Heart right ventricle (tissue), 16 donors: ENCODE measurements at regions not wholly inside any gene's neighbourhood (a gene's known extent, or its start where the extent isn't known, plus 50 kb on each side); places are given as distances from the start of the nearest gene placed in this dataset.

Experiments
- ATAC-seq, 8 donors: fragments of 200-7000 bp; cut with Tn5 transposase; one replicate each; pipeline ENCODE4 v1.9.1; 2020; ENCODE audit warnings: mild to moderate bottlenecking in 8 of 8, moderate library complexity in 8 of 8, moderate number of reproducible peaks in 1 of 8
- DNase-seq, 2 donors: peaks; one replicate each; pipeline ENCODE4 v3.0.0-alpha.2; 2020
- H3K27ac ChIP-seq, 10 donors: fragments of 200-600 bp; sonication (generic) in 2 of 10; one replicate each; pipeline versions ENCODE4 v1.5.0 to v1.8.0; 2020 to 2022; ENCODE audit warnings: mild to moderate bottlenecking in 3 of 10
- H3K27me3 ChIP-seq, 7 donors: fragments of 200-600 bp; one replicate each; pipeline ENCODE4 v1.8.0; 2021 to 2022; ENCODE audit warnings: mild to moderate bottlenecking in 2 of 7
- H3K36me3 ChIP-seq, 9 donors: fragments of 200-600 bp; sonication (generic) in 1 of 9; one replicate each; pipeline versions ENCODE4 v1.5.0 to v1.8.0; 2020 to 2022; ENCODE audit warnings: mild to moderate bottlenecking in 2 of 9
- H3K4me1 ChIP-seq, 9 donors: fragments of 200-600 bp; sonication (generic) in 1 of 9; one replicate each; pipeline versions ENCODE4 v1.5.0 to v1.8.0; 2020 to 2022; ENCODE audit warnings: mild to moderate bottlenecking in 4 of 9
- H3K4me3 ChIP-seq, 10 donors: fragments of 200-600 bp; sonication (generic) in 2 of 10; one replicate each; pipeline versions ENCODE4 v1.5.0 to v1.8.0; 2020 to 2022; ENCODE audit warnings: mild to moderate bottlenecking in 7 of 10, moderate library complexity in 2 of 10
- H3K9me3 ChIP-seq, 11 donors: fragments of 200-600 bp in 10 of 11; sonication (generic) in 2 of 11; one replicate each; pipeline versions ENCODE4 v1.5.0 to v1.8.0; 2013 to 2022; ENCODE audit warnings: mild to moderate bottlenecking in 2 of 11, control low read depth in 1 of 11, moderate library complexity in 1 of 11
- WGBS, 2 donors: extraction: QIAGEN DNeasy Blood & Tissue Kit; methylation state at CpG; one replicate each; pipeline ENCODE4 v1.1.7; 2013; ENCODE audit warnings: inconsistent platforms in 1 of 2; 5-methylcytosine and 5-hydroxymethylcytosine counted together
- intact Hi-C, 10 donors: fragments of 100-400 bp; cut with DNase I; formaldehyde crosslinking; loops; one replicate each; pipeline versions ENCODE4 v1.11.1 to v1.14.2; 2022
- TF ChIP-seq, protein P1 (sequence below), 9 donors: fragments of 200-600 bp; sonication (generic) in 2 of 9; IDR thresholded peaks; one replicate each; pipeline versions ENCODE4 v1.5.0 to v1.8.0; 2021 to 2022; ENCODE audit warnings: antibody characterized with exemption in 9 of 9, mild to moderate bottlenecking in 5 of 9, moderate library complexity in 1 of 9
- donor health status: Arrhythmogenic right ventricular cardiomyopathy.
- donor health status: ischemic (EF 13 %, LVEDD 7.1; RV severe dilation, severe dysfunction).
- donor health status: healthy with polysubstance abuse.
- donor health status: DM: no; HTN: yes; CAD: no.
- donor health status: DM: no; HTN: no; CAD: no.
- donor health status: ischemic (EF 25% LVEDD 6.9; RV normal size, moderate dysfunction).
- donor health status: ischemic (EF 25% LVEDD 5.7; RV mildly dilated, moderate dysfunction).
- donor health status: healthy.
- donor health status: DM: yes; HTN: yes; CAD: no.
- donor health status: Ischemic cardiomyopathy.
- donor health status: ischemic (EF 35%, LVEDD 5.7; RV mildly dilated, moderate dysfunction).
- donor health status: nonischemic (EF 11% LVEDD 7.7; RV severe dilation, severe dysfunction).
- donor health status: DM: yes; HTN: yes; CAD: no.
- donor health status: PGD.
- donor health status: ischemic (EF 29% LVEDD 5.4; RV normal size, mild dysfunction).
- donor health status: nonischemic (EF 23%, LVEDD 6.1; RV moderate dilation, normal function).

DNA sequence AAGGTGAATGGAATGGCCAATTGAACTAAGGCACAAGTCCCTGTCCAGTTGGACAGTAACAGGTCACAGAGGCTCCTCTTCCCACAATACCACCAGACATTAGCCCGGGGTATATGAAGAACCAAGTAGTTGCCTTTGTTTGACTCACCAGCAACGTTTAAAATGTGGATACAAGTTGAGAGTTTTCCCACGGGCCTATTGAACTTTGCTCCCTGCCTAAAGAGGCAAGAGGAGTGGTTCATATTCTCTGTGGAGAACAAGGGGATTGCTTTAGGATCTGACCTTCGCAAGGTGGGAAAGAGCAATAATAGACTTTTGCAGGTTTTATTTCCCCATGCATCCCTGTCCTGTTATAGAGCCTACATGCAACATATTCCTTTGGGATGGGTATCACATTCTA lies 177.2 kb downstream of the POU4F1 start:
- DNase-seq = no peak
- TF ChIP-seq, protein P1, sequence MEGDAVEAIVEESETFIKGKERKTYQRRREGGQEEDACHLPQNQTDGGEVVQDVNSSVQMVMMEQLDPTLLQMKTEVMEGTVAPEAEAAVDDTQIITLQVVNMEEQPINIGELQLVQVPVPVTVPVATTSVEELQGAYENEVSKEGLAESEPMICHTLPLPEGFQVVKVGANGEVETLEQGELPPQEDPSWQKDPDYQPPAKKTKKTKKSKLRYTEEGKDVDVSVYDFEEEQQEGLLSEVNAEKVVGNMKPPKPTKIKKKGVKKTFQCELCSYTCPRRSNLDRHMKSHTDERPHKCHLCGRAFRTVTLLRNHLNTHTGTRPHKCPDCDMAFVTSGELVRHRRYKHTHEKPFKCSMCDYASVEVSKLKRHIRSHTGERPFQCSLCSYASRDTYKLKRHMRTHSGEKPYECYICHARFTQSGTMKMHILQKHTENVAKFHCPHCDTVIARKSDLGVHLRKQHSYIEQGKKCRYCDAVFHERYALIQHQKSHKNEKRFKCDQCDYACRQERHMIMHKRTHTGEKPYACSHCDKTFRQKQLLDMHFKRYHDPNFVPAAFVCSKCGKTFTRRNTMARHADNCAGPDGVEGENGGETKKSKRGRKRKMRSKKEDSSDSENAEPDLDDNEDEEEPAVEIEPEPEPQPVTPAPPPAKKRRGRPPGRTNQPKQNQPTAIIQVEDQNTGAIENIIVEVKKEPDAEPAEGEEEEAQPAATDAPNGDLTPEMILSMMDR (IDR thresholded peaks at IDR 0.05) = no peak
- intact Hi-C loops = no loop called here
- H3K4me1 ChIP-seq = no peaks in the 10 kb centered on the region
- H3K27me3 ChIP-seq = peaks cover 0 to 5% (median 0%) of the 10 kb centered on the region in 7 donors
- H3K27ac ChIP-seq = no peak overlapping the region
- no peaks in the 10 kb centered on the region for H3K9me3 ChIP-seq
- ATAC-seq = no peak
- no peaks in the 10 kb centered on the region for H3K36me3 ChIP-seq
- 78 to 82% methylated on average over 4 of the region's 4 CpGs for WGBS, 2 donors
- H3K4me3 ChIP-seq = no peak overlapping the region

DNA sequence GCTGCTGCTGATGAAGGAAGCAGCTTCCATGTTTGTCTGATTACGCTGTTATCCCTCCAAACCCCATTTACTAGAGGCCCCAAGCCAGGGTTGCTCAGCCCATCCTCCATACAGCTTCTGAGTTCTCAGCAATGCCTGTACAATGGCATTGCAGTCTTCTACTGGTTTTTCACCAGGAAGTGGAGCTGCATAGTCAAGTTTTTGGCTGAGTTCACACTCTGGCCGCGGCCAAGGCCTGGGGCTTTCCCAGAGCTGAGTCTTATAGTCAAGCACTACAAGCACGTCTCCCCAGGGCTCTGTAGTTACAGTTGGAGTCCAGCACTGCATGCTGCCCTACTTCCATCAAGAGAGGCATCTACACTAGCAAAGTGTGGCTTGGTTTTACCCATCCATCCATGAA lies 182.5 kb downstream of the POU4F1 start:
- DNase-seq (peak; percentile 7 to 39), ATAC-seq (peak in 5 of 8 donors; percentile 39 to 85 (median 68))
- Histone ChIP-seq H3K4me3 (no peak overlapping the region), H3K4me1 (no peaks in the 10 kb centered on the region), H3K27ac (no peak overlapping the region), H3K27me3 (no peaks in the 10 kb centered on the region), H3K9me3 (no peaks in the 10 kb centered on the region), H3K36me3 (no peaks in the 10 kb centered on the region)
- WGBS, 2 donors = 73 to 74% methylated on average over 4 of the region's 4 CpGs
- intact Hi-C loops = no loop called here
- TF ChIP-seq, protein P1 (IDR thresholded peaks at IDR 0.05) = no peak

DNA sequence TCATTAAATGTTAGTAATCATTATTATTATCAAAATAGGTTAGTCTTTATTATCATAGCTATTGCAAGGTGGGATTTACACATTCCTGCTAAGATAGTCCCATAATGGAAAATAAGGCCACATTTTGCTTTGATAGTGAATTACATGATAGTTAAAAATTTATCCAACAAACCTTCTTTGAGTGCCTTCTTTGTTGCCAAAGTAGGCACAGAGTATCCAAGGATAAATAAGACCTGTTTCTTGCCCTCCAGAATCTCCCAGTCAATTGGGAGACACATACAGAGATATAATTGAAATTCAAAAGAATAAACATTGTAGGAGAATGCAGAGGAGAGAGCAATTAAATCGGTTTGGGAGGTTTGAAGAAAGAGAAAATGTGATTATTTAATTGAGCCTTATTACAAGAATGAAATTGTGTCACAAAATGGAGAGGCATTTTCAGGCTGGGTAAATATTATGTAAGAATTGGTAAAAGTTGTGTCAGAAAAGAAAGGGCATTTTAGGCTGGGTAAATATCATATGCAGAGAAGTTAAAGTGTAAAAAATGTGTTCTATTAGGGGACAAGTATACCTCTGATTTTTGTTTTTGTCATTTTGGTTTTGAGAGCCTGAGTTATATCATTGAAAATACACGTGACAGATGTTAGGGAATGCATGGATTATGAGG lies 189.3 kb downstream of the POU4F1 start:
- H3K27ac ChIP-seq = no peak overlapping the region
- no peak for ATAC-seq
- TF ChIP-seq, protein P1 (IDR thresholded peaks at IDR 0.05) = no peak
- H3K36me3 ChIP-seq = no peaks in the 10 kb centered on the region
- 75% methylated on average over 2 of the region's 2 CpGs for WGBS, 2 donors
- intact Hi-C loops = no loop called here
- H3K27me3 ChIP-seq = peaks cover 0 to 6% (median 0%) of the 10 kb centered on the region in 7 donors
- no peaks in the 10 kb centered on the region for H3K9me3 ChIP-seq
- DNase-seq = no peak
- no peaks in the 10 kb centered on the region for H3K4me1 ChIP-seq
- H3K4me3 ChIP-seq = no peak overlapping the region

DNA sequence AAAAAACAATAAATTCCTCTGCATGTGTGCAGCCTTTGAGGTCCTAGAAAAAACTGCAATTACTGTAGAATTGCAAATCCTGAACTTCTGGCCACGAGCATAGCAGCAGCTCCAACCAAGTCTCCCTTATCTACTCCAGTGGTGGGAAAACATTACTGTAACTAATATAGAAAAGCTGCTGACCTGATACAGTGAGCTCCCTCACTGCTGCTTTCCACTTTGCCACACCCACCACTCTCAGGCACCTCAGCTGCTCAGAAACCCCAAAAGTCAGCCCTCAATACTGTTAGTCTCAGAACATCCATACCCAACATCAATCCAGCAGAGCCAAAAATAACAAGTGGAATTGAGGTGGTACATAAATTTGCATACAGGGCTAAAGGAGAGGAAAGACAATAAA lies 192.5 kb downstream of the POU4F1 start:
- Histone ChIP-seq H3K9me3 (no peaks in the 10 kb centered on the region), H3K36me3 (no peaks in the 10 kb centered on the region), H3K4me1 (no peaks in the 10 kb centered on the region), H3K27ac (no peak overlapping the region), H3K27me3 (peaks cover 0 to 6% (median 0%) of the 10 kb centered on the region in 7 donors), H3K4me3 (no peak overlapping the region)
- TF ChIP-seq, protein P1 (IDR thresholded peaks at IDR 0.05) = no peak
- WGBS, 2 donors = 42 to 53% methylated on average over 1 of the region's 1 CpG
- ATAC-seq (no peak), DNase-seq (no peak)
- intact Hi-C loops = no loop called here
